HUES6 (cell line): ENCODE measurements at regions not wholly inside any gene's neighbourhood (a gene's known extent, or its start where the extent isn't known, plus 50 kb on each side); places are given as distances from the start of the nearest gene placed in this dataset.
"Not testable (repeated sequence)": the region's sequence is repeated elsewhere in the genome, so short reads cannot be mapped to it uniquely, and the experiment has no call there.

Experiments
- H3K27ac ChIP-seq: 2 replicates; pipeline ENCODE4 v1.7.0; 2013; ENCODE audit warnings: low read depth, mild to moderate bottlenecking, low read length, inconsistent platforms
- H3K27me3 ChIP-seq: 2 replicates; pipeline ENCODE4 v1.6.1; 2013; ENCODE audit warnings: low read length; ENCODE audit not compliant: control insufficient read depth, insufficient read depth
- H3K36me3 ChIP-seq: 2 replicates; pipeline ENCODE4 v1.6.1; 2013; ENCODE audit warnings: low read length; ENCODE audit not compliant: control insufficient read depth, insufficient read depth
- H3K4me1 ChIP-seq: 2 replicates; pipeline ENCODE4 v1.6.1; 2013; ENCODE audit warnings: low read length; ENCODE audit not compliant: control insufficient read depth, insufficient read depth
- H3K4me3 ChIP-seq: 2 replicates; pipeline ENCODE4 v1.5.1; 2013; ENCODE audit warnings: low read depth, low read length
- H3K9ac ChIP-seq: one replicate; pipeline ENCODE4 v1.6.1; 2013; ENCODE audit warnings: mild to moderate bottlenecking, low read length
- H3K9me3 ChIP-seq: 2 replicates; pipeline ENCODE4 v1.6.1; 2013; ENCODE audit warnings: low read depth, low read length; ENCODE audit not compliant: control insufficient read depth, insufficient read depth

GRCh38 chr2:78132391-78133370, 610.5 kb upstream of the LRRTM4 start:
- H3K9me3 ChIP-seq = no peaks in the 10 kb centered on the region
- H3K27ac ChIP-seq = no peak overlapping the region
- H3K27me3 ChIP-seq = no peaks in the 10 kb centered on the region
- no peaks in the 10 kb centered on the region for H3K4me1 ChIP-seq
- H3K9ac ChIP-seq = no peak overlapping the region
- no peak overlapping the region for H3K4me3 ChIP-seq
- no peaks in the 10 kb centered on the region for H3K36me3 ChIP-seq

GRCh38 chr2:78145395-78145996, 623.3 kb upstream of the LRRTM4 start:
- no peaks in the 10 kb centered on the region for H3K36me3 ChIP-seq
- H3K4me3 ChIP-seq = no peak overlapping the region
- H3K27me3 ChIP-seq = no peaks in the 10 kb centered on the region
- no peak overlapping the region for H3K27ac ChIP-seq
- H3K9me3 ChIP-seq = no peaks in the 10 kb centered on the region
- no peaks in the 10 kb centered on the region for H3K4me1 ChIP-seq
- H3K9ac ChIP-seq = no peak overlapping the region

- Histone ChIP-seq H3K27me3 (no peaks in the 10 kb centered on the region), H3K9me3 (no peaks in the 10 kb centered on the region), H3K27ac (no peak overlapping the region), H3K4me1 (no peaks in the 10 kb centered on the region), H3K9ac (no peak overlapping the region), H3K4me3 (no peak overlapping the region), H3K36me3 (no peaks in the 10 kb centered on the region)
Observed at GRCh38 chr2:78145997-78146722, 624.0 kb upstream of the LRRTM4 start.

GRCh38 chr2:78147466-78147865, 625.3 kb upstream of the LRRTM4 start:
- H3K4me1 ChIP-seq = no peaks in the 10 kb centered on the region
- no peak overlapping the region for H3K4me3 ChIP-seq
- H3K9me3 ChIP-seq = no peaks in the 10 kb centered on the region
- no peaks in the 10 kb centered on the region for H3K36me3 ChIP-seq
- H3K27ac ChIP-seq = no peak overlapping the region
- H3K27me3 ChIP-seq = no peaks in the 10 kb centered on the region
- no peak overlapping the region for H3K9ac ChIP-seq

GRCh38 chr2:78154586-78154985, 632.4 kb upstream of the LRRTM4 start:
- Histone ChIP-seq H3K27me3 (no peaks in the 10 kb centered on the region), H3K9ac (no peak overlapping the region), H3K27ac (no peak overlapping the region), H3K36me3 (no peaks in the 10 kb centered on the region), H3K4me1 (no peaks in the 10 kb centered on the region), H3K4me3 (no peak overlapping the region), H3K9me3 (no peaks in the 10 kb centered on the region)

- H3K9me3 ChIP-seq = no peaks in the 10 kb centered on the region
- no peaks in the 10 kb centered on the region for H3K4me1 ChIP-seq
- H3K4me3 ChIP-seq = no peak overlapping the region
- H3K9ac ChIP-seq = no peak overlapping the region
- no peaks in the 10 kb centered on the region for H3K36me3 ChIP-seq
- no peak overlapping the region for H3K27ac ChIP-seq
- H3K27me3 ChIP-seq = no peaks in the 10 kb centered on the region
Observed at GRCh38 chr2:78162202-78162601, 640.0 kb upstream of the LRRTM4 start.

GRCh38 chr2:78172157-78172556, 650.0 kb upstream of the LRRTM4 start:
- not testable (repeated sequence) for H3K4me3 ChIP-seq, H3K27ac ChIP-seq, H3K4me1 ChIP-seq, H3K9me3 ChIP-seq, H3K27me3 ChIP-seq, H3K9ac ChIP-seq, H3K36me3 ChIP-seq

- Histone ChIP-seq H3K36me3 (no peaks in the 10 kb centered on the region), H3K4me3 (no peak overlapping the region), H3K4me1 (no peaks in the 10 kb centered on the region), H3K9me3 (no peaks in the 10 kb centered on the region), H3K27ac (no peak overlapping the region), H3K27me3 (no peaks in the 10 kb centered on the region), H3K9ac (no peak overlapping the region)
Observed at GRCh38 chr2:78175645-78176044, 653.5 kb upstream of the LRRTM4 start.

- Histone ChIP-seq H3K27ac (no peak overlapping the region), H3K9me3 (no peaks in the 10 kb centered on the region), H3K27me3 (no peaks in the 10 kb centered on the region), H3K36me3 (no peaks in the 10 kb centered on the region), H3K4me1 (no peaks in the 10 kb centered on the region), H3K4me3 (no peak overlapping the region), H3K9ac (no peak overlapping the region)
Observed at GRCh38 chr2:78201064-78201575, 678.9 kb upstream of the LRRTM4 start.

GRCh38 chr2:78202366-78202765, 680.2 kb upstream of the LRRTM4 start:
- Histone ChIP-seq H3K4me3 (no peak overlapping the region), H3K9ac (no peak overlapping the region), H3K36me3 (no peaks in the 10 kb centered on the region), H3K27me3 (no peaks in the 10 kb centered on the region), H3K27ac (no peak overlapping the region), H3K9me3 (no peaks in the 10 kb centered on the region), H3K4me1 (no peaks in the 10 kb centered on the region)
